ENCODE measurements at regions not wholly inside any gene's neighbourhood (a gene's known extent, or its start where the extent isn't known, plus 50 kb on each side); places are given as distances from the start of the nearest gene placed in this dataset.

DNA sequence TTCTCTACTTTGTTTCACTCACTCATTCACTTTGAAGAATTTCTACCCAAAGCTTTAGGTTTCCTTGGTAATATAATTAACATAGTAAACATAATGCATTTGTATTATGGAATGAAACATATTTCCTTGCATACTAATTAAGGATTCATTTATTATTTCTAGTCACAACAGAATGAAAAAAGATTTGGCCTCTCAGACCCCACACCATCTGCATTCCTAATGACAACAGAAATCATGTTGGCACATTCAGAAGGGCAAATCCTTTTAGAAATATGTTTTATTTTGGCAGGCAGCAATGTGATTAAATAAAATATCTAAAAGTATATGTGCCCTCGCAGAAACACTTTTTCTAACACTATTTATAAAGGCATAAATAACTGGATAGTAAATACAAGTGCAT lies 163.4 kb downstream of the HTR1B start:
- TF ChIP-seq, protein P1, sequence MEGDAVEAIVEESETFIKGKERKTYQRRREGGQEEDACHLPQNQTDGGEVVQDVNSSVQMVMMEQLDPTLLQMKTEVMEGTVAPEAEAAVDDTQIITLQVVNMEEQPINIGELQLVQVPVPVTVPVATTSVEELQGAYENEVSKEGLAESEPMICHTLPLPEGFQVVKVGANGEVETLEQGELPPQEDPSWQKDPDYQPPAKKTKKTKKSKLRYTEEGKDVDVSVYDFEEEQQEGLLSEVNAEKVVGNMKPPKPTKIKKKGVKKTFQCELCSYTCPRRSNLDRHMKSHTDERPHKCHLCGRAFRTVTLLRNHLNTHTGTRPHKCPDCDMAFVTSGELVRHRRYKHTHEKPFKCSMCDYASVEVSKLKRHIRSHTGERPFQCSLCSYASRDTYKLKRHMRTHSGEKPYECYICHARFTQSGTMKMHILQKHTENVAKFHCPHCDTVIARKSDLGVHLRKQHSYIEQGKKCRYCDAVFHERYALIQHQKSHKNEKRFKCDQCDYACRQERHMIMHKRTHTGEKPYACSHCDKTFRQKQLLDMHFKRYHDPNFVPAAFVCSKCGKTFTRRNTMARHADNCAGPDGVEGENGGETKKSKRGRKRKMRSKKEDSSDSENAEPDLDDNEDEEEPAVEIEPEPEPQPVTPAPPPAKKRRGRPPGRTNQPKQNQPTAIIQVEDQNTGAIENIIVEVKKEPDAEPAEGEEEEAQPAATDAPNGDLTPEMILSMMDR (conservative IDR thresholded peaks at IDR 0.05; ENCODE audit: low read length), result no peak
- TF ChIP-seq EZH2phosphoT487 (IDR thresholded peaks at IDR 0.05; ENCODE audit: borderline replicate concordance), result no peak
